NCI-H82 treated with DMSO at 0.1 percent for 48 hours (cell line): ENCODE measurements at regions not wholly inside any gene's neighbourhood (a gene's known extent, or its start where the extent isn't known, plus 50 kb on each side); places are given as distances from the start of the nearest gene placed in this dataset.
"Not testable (repeated sequence)": the region's sequence is repeated elsewhere in the genome, so short reads cannot be mapped to it uniquely, and the experiment has no call there.

ENCODE experiments used
- DNase-seq: peaks from one replicate; lab custom pipeline; 2025; ENCODE audit not compliant: unreplicated experiment; lab: John Stamatoyannopoulos, UW

DNA sequence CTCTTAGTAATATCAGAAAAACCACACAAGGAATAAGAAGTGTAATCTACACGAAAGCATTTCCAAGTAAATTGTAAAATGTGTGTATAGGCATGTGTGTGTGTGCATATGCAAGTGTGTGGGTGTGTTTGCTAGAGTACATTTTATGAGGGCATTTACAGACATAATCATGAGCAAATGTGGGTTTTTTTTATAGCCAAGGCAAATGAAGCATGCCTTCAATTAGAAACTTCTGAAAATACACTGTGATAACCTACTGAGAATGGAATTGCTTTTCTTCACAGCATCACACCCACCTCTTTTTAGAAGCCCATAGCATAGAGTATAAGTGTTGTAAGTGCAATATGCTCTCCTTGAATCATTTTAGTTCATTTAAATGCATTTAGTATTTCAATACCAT, 1721.1 kb downstream of the GRIK2 start:
- no peak for DNase-seq

DNA sequence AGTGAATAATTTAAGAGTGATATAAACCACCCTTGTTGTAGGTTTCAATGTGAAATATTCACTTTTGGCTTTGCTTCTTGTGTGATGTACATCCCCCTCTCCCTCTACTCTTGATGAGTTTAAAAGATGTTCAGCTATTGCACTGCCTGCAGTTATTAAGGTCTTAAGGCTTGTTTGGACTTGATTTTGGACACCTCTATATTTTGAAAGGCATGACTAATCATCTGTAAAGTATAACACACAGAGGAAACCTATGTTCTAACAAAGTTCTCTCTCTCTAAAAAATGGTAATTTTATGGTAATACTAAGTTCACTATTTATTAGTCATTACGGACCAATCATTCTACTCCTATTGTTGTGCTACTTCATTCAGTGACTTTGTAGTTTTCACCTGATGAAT, 1719.9 kb downstream of the GRIK2 start:
- DNase-seq, result no peak

- no peak for DNase-seq
These were observed 1714.5 kb downstream of the GRIK2 start for GRCh38 chr6:103107985-103108384.

DNA sequence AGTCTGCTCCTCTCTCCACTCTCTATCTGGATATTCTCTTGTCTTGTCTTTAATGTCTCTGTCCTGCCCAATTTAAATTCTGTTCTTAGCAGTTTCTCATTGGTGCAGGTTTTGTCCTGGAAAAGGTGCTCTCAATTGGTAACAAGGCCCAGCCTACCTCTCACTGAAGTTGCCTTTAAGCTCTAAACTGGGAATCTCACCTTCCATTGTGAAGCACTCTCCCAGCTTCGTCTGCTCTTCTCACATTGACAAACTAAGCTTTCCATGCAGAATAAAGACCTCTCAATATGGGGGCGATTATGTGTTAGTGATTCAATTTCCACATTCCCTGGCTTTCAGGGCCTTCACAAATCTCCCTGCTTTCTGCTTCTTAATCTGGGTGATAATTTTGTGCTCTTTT, 1712.2 kb downstream of the GRIK2 start:
- DNase-seq, result no peak

- DNase-seq, result no peak
These were observed 1707.8 kb downstream of the GRIK2 start for GRCh38 chr6:103101267-103101666.

- not testable (repeated sequence) for DNase-seq
These were observed 1698.9 kb downstream of the GRIK2 start for GRCh38 chr6:103092414-103092813.

DNA sequence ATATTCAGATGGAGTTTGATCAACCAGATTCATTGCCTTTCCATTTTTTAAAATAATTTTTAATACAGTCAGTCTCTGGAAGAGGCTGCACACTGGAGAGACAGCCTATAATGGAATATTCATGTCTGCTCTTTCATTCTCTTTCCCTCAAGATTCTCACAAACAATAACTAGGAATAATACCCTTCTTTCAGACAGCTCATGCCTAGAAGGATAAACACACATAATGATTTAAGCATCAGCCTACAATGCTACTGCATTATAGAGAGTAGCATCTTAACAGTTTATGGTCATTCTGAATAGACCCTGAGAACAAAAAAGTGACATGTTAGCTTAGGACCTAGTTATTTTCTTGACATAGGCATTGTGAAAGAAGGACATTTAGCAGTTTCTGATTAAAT, 1692.3 kb downstream of the GRIK2 start:
- no peak for DNase-seq

GRCh38 chr6:103081876-103082630, 1688.5 kb downstream of the GRIK2 start:
- DNase-seq, result peak; percentile 75

GRCh38 chr6:103081126-103081525, 1687.6 kb downstream of the GRIK2 start:
- DNase-seq, result peak; percentile 78

DNA sequence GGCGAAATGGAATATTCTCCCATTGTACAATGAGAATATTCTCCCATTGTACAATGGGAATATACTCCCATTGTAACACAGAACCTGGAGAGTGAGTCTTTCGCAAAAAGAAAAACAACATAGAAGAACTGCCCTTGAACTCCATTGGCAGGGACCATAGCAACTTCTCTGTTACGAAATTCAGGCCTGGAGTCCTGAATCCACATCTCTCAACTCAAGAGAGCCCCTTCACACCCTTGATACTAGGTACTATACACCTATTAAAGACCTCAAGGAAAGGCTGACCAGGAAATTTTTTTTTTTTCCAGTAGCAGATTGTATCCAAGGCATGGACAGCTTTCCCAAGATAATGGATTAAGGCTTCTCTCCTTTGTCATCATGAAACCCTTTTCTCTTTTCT, 1687.0 kb downstream of the GRIK2 start:
- DNase-seq, result peak; percentile 50

- DNase-seq, result no peak
These were observed 1686.4 kb downstream of the GRIK2 start for GRCh38 chr6:103079867-103080266.

- no peak for DNase-seq
These were observed 1668.6 kb downstream of the GRIK2 start for GRCh38 chr6:103062136-103062535.

GRCh38 chr6:103047567-103047966, 1654.1 kb downstream of the GRIK2 start:
- no peak for DNase-seq

GRCh38 chr6:103042336-103042735, 1648.8 kb downstream of the GRIK2 start:
- DNase-seq, result no peak

- DNase-seq, result no peak
These were observed 1643.3 kb downstream of the GRIK2 start for GRCh38 chr6:103036846-103037245.

DNA sequence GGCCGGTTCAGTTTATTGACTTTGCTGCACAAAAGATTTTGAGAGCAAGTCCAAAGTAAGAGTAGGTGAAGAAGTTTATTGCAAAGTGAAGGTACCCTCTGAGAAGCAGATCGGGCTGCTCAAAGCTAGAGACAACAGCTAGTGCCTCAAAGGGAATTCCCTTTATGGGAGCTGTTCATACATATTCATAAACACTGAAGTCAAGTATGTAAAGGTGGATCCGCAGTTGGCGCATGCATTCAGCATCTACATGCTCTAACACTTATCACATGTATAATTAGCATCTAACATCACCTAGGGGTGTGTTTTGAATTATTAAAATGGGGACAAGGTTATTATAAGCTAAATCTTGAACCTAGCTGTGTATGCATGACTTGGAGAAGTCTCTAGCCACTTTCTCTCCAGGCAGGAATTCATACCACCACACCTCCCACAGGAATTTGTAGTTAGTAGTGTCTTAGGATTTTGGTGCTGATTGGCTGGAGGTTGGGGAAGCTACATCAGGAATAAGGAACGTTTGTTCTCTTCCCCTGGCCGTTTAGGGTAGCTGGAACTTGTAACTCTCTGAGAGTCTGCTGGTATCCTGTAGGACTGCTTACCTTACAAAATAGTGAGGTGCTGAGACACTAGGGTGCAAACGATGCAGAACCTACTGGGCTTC, 1633.9 kb downstream of the GRIK2 start:
- DNase-seq, result no peak

DNA sequence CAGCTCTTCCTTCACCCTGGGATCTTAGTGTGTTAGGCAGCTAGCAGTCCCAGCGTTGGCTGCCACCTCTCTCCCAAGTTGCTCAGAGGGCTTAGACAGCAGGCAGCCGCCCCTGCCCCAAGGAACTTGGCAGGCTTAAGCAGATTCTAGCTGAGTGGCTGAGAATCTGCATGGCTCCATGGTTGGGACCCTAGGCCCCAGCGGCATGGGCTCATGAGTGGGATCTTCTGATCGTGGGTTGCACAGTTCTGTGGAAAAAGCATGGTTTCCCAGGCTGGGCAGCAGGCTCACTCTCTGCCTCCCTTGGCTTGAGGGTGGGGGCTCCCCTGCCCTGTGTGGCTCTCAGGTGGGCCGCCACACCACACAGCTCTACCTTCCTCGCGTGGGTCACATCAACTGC, 1624.9 kb downstream of the GRIK2 start:
- DNase-seq, result no peak

DNA sequence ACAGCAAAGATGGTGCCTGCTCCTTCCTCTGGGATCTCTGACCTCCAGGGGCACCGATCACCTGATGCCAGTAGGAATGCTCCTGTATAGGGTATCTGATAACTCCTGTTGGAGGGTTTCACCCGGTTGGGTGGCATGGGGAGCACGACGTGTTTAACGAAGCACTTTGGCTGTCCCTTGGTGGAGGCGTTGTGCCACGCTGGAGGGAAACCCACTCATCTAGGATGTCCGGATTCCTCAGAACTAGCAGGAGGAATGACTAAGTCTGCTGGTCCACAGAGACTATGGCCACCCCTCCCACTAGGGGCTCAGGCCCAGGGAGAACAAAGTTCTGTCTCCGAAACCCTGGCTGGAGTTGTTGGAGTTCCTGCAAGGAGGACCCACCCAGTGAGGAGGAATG, 1624.4 kb downstream of the GRIK2 start:
- no peak for DNase-seq

DNA sequence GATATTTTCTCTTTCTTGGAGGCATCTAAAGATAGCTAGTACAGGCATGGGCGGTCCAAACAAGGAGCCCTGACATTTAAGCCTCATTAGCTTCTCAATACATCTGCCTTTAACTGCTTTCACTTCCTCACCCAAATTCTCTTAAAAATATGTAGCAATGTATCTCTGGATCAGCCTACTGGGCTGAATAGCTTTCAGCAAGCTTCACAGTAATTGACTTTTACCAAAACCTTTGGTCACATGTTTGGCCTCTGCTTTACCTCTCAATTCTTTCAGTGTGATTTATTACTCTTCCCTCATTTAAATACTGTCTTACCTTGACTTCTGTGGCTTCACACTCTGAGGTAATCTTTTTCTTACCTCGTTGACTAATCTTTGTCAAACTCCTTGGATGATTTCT, 1618.1 kb downstream of the GRIK2 start:
- DNase-seq, result no peak

GRCh38 chr6:103002282-103002681, 1608.8 kb downstream of the GRIK2 start:
- no peak for DNase-seq

GRCh38 chr6:103001724-103002123, 1608.2 kb downstream of the GRIK2 start:
- DNase-seq, result no peak

- DNase-seq, result no peak
These were observed 1607.2 kb downstream of the GRIK2 start for GRCh38 chr6:103000688-103001087.

- DNase-seq, result no peak
These were observed 1602.0 kb downstream of the GRIK2 start for GRCh38 chr6:102995491-102995890.
